NCI-H774 (cell line): ENCODE measurements at regions not wholly inside any gene's neighbourhood (a gene's known extent, or its start where the extent isn't known, plus 50 kb on each side); places are given as distances from the start of the nearest gene placed in this dataset.

ENCODE experiments used
- DNase-seq: peaks from one replicate; lab custom pipeline; 2025; lab: John Stamatoyannopoulos, UW

DNA sequence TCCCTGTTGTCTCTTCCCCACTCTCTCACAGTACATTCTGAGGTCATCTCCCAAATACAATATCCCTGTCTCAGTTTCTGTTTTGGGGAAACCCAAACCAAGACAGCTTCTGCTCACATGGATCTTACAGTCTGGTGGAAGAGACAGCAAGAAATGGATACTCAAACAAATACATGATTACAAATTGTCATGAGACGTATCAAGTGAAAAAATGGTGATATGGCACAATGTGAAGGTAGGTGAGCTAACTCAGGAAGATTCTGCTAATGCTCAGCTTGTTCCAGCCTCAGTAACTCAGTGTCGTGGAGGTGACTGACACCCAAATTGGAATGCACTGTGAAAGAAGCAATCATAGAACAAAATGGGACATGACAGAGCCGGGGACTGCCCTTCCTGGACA, 68.3 kb downstream of the CHST1 start:
- DNase-seq = no peak

DNA sequence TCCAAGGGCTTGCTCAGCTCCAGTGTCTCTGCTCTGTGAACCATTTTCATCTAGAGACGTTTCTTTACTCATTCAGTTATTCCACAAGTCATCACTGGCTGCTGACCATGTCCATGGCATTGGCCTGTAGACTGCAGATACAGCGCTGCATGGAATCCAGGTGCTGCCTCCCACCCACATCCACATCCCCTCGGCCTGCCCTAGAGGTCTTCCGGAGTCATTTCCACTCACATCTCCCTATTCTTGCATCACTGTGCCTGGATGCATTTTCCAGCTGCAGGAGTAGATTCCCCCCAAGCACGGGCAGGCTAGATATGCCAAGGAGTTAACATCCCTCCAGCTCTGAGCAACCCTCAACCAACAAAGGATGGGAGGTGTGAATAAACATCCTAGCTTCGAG, 68.9 kb downstream of the CHST1 start:
- DNase-seq = no peak

DNA sequence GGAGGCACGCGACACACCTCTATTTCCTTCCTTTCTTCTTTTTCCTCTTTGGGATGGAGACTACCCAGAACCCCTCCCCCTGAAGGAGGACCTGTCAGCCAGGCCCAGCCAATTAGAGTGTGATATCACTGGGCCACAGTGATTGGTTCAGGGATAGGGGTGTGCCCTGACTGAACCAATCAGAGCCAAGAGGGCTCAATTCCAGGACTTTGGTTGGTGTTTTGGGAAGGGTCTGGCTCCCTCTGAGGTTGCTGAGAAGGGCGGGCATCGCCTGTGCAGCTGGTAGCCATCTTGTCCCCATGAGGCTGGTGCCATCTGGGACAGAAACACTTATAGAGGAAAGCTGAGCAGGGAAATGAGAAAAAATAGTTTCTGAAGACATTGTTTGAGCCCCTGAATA, 71.4 kb downstream of the CHST1 start:
- no peak for DNase-seq

DNA sequence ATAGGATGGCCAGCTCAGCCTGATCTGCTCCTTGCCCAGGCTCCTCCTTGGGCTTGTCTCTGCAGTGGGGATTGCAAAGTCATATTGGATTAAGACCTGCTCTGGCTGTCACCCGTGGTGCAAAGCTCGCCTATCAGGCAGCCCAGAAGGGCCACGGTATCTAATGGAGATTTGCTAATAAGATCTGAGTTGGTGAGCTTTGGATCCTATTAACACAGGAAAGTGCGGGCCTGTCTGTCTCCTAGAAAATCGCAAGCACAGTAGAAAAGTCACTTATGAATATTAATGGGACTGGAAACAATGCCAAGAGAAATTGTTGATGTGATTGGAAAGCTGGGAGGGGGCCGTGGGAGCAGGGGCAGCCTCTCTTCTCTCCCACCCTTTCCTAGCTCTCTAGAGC, 72.8 kb downstream of the CHST1 start:
- no peak for DNase-seq

DNA sequence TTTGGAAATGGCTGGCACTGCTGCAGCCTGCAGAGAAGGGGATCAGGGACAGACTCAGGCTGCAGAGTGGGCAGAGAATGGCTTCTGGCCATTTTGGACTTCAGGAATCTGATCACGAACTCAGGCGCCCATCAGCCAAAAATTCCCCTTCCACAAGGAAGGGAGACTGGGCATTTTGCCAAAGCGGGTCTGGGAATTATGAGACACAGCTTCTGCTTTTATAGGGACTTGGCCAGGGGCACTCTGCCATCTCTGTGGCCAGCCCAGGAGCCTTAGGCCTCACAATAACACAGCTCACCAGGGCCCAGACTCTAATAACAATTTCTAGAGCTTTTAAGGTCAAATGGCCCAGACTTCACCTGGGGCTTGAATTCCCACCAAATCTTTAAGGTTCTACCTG, 74.7 kb downstream of the CHST1 start:
- no peak for DNase-seq

DNA sequence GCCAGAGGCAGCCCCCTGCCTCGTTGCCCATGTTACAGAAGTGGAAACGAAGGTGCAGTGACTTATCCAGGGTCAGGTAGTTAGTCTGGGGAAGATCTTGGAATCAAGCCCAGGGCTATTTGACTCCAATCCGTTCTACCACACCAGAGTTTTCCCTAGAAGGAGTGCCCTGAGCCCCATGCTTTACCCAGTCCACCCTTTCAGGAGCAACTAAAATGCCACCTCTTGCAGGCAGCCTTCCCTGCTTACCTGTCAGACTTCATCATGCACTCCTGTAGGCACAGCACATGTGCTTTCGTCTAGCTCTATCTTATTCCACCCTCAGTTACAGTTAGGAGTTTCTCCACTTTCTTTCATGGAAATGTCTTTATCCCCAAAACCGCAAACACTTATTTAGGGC, 80.2 kb downstream of the CHST1 start:
- no peak for DNase-seq

DNA sequence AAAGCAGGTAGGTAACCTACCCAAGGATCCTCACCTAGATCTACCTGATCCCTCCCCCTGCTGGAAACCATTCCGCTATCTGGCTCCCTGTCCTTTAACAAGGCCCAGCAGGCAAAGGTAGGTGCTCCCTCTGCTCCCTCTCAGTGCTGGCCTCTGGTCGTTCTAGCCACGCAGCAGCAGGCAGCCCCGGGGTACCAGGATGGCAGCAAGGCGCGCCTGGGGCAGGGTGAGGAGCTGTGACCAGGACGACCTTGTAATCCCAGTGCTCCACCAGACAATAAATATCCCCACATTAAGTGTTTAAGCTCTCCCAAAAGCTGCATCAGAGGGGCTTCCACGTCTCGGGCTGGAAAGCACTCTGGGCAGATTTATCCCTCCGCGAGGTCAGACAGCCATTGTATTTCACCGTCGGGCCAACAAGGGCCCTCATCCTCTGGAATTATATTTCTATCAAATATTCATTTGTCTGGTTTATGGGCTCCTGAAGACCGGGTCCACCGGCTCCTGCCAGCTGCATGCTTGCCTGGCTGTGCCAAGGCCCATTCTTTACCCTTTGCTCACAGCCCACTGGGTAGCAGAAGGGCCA, 81.3 kb downstream of the CHST1 start:
- DNase-seq = no peak

DNA sequence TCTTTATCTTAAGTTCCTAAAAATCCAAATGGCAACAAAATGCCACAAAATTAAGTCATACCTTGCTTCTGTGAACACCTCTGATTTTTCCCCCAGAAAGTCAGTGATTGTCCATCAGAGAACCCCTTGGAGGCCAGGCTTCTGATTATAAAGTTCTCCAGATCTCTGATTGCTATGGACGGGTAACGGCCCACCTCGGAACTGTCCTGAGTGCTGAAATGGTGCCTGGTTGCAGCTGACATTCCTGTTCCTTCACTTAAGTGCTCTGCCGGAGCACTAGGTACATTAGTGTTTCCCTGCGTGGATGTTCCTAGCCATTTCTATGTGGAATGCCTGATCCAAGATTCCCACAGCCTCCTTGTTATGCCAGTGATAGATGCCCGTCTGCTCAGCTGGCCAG, 85.0 kb downstream of the CHST1 start:
- DNase-seq = no peak

DNA sequence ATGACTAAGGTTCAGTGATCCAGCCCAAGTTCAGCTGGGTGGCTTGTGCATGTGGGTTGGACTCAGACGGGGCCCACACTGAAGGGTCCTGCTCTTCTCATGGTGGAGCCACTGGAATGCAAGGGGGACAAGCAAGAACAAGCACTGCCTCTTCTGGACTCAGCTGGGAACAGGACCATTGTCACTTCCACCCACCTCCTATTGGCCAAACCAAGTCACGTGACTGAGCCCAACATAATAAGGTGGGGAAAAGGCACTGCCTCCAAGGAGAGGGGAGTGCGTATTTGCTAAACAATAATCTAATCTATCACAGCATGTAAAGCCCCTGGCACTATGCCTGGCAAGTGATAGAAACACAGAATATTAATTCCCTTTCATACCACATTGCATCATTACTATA, 87.1 kb downstream of the CHST1 start:
- DNase-seq = no peak

DNA sequence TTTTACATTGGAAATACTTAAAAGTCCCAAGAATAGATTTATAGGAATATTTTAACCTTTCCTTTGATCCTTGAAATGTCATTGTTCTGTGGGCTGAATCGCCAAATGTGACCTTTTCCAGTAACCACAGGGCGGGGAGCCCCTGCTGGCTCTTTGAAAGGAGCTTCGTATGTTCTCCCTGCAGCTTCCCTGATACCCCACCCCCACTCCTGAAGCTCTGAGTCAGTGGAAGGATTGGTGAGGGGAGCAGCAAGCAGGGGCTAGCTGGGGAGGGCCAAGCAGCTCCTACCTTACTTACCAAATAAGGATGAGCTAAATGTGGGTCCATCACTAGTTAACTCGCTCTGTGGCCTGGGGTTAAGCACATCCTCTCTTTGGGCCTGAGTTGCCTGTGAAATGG, 87.7 kb downstream of the CHST1 start:
- DNase-seq = no peak

DNA sequence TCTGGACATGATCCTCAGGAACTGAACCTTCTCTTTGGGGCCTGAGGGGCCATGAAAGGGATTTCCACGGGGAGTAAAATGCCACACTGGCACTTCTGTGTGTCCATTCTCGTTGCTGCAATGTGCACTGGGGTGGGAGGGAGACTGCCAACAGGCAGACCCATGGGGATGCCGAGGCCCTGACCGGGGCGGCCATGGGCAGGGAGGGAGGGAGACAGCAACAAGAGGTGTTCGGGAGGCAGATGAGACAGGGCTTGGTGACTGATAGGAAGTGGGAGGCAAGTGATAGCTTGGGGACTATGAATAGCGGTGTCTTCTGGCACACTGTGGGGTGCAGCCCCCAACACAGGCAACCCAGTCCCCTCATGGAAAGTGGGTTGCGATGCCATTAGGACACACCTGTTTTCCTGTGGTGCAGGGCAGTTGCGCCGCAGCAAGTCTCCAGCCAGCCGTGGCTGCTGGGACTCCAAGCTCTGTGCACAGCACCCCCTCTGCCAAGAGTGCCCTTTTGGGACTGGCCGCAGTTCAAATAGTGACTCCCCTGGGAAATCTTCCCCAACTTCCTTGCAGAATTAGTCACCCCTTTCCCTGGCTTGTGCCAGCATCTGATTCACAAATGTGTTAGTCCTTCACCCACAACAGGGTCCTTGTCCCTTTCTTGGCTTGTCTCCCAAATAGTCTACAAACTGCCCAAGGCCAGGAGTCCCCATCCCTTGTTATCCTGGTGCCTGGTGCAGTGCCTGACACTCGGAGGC, 88.8 kb downstream of the CHST1 start:
- DNase-seq = no peak

DNA sequence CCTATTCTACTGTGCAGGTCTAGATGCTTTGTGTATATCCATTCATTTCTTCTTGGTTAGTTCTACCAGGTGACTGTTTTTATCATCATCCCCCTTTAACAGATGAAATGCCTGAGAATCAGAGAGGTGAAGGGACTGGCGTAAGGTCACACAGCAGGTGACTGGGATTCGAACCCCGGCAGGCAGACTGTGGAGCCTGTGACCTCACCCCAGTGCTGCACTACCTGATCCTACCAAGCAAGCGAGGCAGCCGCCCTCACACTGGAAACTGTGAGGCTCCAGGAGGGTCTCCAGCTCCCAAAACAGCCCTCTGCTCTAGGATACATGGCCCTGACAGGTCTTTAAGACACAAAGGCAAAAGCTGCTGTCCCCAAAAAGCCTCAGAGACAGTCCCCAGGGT, 91.7 kb downstream of the CHST1 start:
- no peak for DNase-seq

DNA sequence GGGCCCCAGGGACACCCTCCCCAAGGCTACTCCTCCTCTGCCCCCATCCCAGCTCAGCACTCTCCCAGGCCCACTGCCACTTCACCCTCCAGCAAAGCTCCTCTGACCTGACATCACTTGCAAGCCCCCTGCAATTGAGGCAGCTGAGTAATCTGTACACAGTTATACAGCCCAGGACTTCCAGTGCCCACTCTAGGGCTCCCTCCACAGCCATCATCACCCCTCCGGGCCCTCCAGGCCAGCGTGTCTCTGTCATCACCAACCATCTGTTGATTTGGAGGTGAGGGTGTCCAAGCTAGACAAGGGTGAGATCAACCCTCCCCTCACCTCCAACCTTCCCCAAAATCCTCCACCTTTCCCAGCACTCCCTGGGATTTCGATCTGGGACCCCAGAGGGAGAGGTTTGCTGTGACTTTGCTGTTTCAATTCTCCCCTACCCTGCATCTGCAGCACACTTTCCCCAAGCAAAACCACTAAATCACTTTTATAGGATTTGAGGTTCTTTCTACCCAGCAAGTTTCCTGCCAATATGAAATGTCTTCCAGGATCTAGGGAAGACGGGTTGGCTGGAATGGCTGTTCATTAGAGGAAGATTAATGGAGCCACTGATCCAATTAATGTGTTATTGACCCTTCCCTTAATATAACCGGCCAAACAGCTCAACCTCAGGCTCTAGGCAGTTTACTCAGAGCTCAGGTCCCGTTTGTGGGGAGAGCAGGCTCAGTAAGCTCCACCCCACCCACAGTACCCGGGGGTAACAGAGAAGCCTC, 92.9 kb downstream of the CHST1 start:
- DNase-seq = no peak

DNA sequence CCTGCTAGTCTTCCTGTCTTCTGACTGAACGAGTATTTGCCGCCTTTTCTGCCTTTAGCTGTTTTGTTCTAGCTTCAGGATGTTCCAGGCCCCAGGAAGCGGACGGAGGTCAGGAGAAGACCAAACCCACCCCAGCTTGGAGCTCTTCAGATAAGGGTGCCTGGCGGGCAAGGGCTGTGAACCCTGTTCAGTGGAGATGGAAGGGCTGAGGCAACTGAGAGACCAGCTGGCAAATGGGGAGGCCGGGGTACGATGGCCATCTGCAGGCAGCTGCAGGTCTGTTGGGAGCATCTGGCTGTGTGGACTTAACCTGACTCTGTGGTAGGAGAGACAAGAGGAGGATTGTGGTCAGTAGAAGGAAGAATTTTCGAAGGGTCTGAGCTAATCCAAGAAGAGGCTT, 95.6 kb downstream of the CHST1 start:
- no peak for DNase-seq

DNA sequence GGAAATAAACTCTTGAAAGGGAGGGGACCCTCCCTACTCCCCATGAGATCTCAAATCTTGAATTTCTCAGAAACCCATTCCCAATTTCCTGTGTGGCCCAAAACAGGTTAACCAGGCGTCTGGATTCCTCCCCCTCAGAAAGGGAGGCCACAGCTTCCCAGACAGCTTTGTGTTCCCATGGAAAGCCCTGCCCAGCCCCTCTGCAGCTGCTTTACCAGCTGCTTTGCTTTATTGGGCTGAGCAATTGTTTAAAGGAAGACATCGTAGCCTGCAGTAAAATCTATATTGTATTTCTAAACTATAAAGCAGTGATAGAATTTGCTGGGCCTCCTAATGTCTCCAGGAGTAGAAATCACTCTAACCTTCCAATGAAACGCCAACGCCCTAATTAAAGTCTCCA, 97.4 kb downstream of the CHST1 start:
- DNase-seq = no peak

DNA sequence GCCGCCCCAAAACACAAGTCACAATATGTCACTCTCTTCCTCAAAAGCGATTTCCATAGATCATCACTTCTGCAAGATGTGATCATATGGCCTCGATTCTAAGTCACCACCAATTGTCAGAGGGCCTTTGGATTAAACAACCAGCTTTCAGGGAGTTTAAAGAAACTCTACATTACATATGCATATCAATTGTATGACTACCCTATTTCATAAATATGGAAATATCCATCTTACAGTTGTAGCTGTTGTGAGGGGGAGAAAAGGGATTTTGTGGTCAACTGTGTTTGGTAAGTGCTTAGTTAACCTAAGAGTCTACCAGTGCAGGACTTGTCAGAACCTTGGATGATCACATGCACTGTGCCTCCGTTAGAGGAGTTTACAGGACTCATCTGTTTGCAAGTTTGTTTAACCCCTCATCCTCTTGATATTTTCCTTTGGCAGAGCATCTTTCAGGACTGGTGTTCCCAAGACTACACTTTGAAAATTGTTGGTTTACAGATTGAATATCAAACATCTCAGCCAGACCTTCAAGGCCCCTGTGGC, 99.9 kb downstream of the CHST1 start:
- no peak for DNase-seq

DNA sequence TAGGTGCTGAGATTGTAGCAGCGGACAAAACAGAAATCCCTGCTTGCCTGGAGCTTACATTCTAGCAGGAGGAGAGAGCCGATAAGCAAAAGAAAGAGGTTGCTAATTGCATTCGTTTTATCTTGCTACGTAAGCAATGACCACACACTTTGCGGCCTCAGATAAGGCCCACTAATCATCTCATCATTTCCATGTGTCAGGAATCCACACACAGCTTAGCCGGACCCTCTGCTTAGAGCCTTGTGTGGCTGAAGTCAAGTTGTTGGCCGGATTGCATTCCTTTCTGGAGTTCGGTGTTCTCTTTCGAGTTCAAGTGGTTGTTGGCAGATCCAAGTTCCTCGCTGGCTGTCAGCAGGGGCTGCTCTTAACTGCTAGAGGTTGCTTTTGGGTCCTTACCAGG, 101.6 kb downstream of the CHST1 start:
- DNase-seq = no peak

DNA sequence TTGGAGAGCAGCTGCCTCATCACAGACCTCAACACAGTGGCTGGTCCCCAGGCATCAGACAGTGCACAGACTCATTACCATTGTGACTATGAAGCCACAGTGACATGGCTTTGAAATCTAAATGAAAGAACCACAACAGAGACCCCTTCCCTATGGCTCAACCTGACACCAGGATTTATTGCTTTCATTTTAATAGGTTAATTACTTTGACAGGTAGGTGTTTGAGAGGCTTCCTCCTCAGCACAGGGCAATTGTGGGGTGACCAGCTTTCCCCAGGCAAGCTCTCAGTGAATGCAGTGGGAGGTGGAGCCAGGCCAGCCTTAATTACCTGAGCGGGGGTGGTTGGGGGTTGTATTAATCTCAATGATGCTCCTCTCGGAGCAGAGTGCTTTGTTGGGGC, 102.3 kb downstream of the CHST1 start:
- DNase-seq = no peak

DNA sequence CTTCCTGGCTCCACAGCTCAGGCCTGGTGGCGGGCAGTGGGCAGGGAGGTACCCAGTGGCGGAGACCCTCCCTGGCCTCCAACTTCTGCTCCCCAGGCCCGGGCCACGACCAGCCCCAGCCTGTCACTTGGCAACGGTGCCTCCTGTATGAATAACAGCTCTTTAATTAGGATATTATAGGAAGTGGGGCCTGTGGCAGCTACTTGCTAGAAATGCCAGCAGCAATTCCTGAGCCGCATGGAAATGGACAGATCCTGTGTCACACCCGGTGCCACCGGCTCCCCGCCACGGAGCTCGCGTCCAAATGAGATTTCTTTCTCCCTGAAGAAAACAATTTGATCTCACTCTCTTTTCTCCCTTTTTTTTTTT, 104.5 kb downstream of the CHST1 start:
- DNase-seq = no peak

DNA sequence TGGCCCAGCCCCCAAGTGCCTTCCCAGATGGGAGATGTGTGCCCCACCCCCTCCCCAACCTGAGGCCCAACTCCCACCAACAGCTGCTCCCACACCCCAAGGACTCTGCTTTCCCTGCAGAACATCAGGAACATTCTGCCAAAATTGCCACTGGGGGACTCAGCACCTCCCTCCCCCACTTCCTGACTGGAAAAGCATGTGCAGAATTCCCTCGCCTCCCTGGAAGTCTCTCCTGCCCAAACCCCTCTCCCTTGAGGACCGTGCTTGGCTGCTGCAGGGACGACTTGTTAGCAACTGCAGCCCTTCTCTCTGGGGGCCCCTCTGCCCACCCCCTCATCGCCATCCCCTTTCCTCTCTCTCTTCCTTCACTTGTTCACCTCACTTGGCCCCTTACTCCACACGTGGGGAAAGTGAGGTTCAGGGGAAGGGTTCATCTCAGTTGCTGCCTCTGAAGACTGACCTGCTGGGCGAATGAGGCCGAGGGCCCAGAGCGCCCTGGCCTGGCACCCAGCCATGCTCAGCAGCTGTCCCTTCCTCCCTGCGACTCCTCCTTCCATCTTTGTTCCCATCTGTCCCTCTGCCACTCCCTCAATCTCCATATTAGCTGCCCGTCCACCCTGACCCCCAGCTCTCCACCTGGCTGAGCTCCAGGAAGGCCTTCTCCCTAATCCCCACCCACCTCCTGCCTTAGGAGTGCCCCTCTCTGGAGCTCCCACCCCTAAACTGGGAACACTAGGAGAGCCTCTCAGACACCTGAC, 105.1 kb downstream of the CHST1 start:
- peak; percentile 27 for DNase-seq

DNA sequence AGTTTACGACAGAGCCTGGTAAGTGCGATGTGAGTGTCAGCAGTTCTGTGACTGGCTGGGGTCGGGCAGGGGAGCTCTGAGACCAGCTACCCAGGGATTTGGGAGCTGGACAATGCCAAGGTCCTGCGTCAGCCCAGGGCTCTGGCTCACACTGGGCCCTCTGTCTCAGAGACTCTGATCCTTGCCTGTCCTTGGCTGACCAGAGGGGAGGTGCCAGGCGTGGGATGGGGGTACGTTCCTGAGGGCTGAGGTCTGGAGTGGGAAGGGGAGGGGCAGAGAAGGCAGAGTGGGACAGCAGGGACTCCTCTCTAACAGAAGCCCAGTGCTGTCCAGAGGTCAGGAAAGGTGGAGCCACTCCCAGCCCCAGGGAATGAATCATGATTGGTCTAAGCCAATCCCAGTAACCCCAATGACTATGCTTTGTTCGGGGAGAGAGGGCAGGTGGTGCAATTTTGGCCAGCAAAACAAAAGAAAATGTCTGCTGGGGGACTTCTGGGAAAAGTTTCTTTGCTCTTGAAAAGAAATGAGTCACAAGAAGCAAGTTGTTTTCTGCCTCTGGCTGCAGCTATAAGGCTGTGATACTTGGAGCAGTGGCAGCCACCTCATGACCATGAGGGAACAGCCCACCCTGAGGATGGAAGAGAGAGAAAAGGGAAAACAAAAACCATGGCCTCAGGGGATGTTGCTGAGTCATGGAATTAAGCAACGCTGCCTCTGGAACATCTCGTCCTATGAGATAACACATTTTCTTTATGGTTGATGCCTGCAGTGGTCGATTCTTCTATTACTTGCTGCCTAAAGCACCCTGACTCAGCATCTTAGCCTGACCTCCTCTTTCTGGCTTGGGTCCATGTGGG, 108.3 kb downstream of the CHST1 start:
- no peak for DNase-seq
